GM12874 (cell line): ENCODE measurements at regions not wholly inside any gene's neighbourhood (a gene's known extent, or its start where the extent isn't known, plus 50 kb on each side); places are given as distances from the start of the nearest gene placed in this dataset.

ENCODE experiments used
- CTCF ChIP-seq: IDR thresholded peaks from 2 replicates; pipeline ENCODE4 v1.5.1; 2011; ENCODE audit warnings: low read depth, mild to moderate bottlenecking, control low read depth, low read length, moderate library complexity; ENCODE audit not compliant: insufficient read depth

- TF ChIP-seq CTCF = no peak
Observed at GRCh38 chr4:75122424-75123014, 189.6 kb downstream of the PARM1 start.

- TF ChIP-seq CTCF = no peak
Observed at GRCh38 chr4:75118739-75119138, 185.8 kb downstream of the PARM1 start.

- TF ChIP-seq CTCF = no peak
Observed at GRCh38 chr4:75110061-75110460, 177.1 kb downstream of the PARM1 start.

GRCh38 chr4:75107755-75108612 lies 175.1 kb downstream of the PARM1 start:
- no peak for TF ChIP-seq CTCF

- TF ChIP-seq CTCF = no peak
Observed at GRCh38 chr4:75102787-75103085, 169.8 kb downstream of the PARM1 start.

- TF ChIP-seq CTCF = no peak
Observed at GRCh38 chr4:75101906-75102786, 169.2 kb downstream of the PARM1 start.
